SK-N-SH (cell line): ENCODE measurements at regions not wholly inside any gene's neighbourhood (a gene's known extent, or its start where the extent isn't known, plus 50 kb on each side); places are given as distances from the start of the nearest gene placed in this dataset.

ENCODE experiments used
- CHD2 ChIP-seq: fragments of 150-350 bp; IDR thresholded peaks from 2 replicates; pipeline ENCODE4 v1.6.1; 2018; ENCODE audit warnings: low read length; ENCODE audit not compliant: partially characterized antibody
- POLR2AphosphoS5 ChIP-seq: IDR thresholded peaks from 2 replicates; pipeline ENCODE4 v1.6.1; 2012; ENCODE audit warnings: low read depth, low read length

DNA sequence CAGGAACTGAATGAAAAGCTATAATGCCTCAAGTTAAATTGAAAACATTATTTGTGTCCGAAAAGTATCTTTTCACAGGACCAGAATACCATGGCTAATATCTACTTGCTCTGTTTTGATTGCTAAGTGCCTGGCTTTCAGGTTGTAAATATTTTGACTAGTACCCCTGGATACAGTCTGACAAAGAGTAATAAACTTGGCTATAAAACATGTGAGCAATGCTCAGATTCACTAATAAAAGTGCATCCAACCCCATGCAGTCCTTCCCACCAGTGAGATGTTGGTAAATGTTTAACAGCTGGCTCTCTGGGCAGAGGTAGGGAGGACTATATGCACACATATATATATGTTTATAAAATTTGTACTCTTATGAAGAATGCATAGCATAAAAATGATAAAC lies 281.8 kb upstream of the TGFBR2 start:
- TF ChIP-seq POLR2AphosphoS5 (no peak), CHD2 (no peak)
